ENCODE measurements at regions not wholly inside any gene's neighbourhood (a gene's known extent, or its start where the extent isn't known, plus 50 kb on each side); places are given as distances from the start of the nearest gene placed in this dataset.
"Not testable (repeated sequence)": the region's sequence is repeated elsewhere in the genome, so short reads cannot be mapped to it uniquely, and the experiment has no call there.

- Mint-ChIP-seq H3K9me3 (peaks cover 9% of the 10 kb centered on the region), H3K4me3 (no peak overlapping the region), H3K27ac (no peak overlapping the region), H3K4me1 (ENCODE audit: low read depth) (no peaks in the 10 kb centered on the region), H3K27me3 (no peaks in the 10 kb centered on the region), H3K36me3 (ENCODE audit: low read depth) (no peaks in the 10 kb centered on the region)
- intact Hi-C loops (cut with micrococcal nuclease) = no loop called here
Measured at GRCh38 chr13:73304442-73304841, 245.6 kb downstream of the KLF5 start.

- H3K4me3 Mint-ChIP-seq = no peak overlapping the region
- H3K27me3 Mint-ChIP-seq = no peaks in the 10 kb centered on the region
- no peak overlapping the region for H3K27ac Mint-ChIP-seq
- intact Hi-C loops (cut with micrococcal nuclease) = no loop called here
- peaks cover 9% of the 10 kb centered on the region for H3K9me3 Mint-ChIP-seq
- H3K36me3 Mint-ChIP-seq (ENCODE audit: low read depth) = no peaks in the 10 kb centered on the region
- H3K4me1 Mint-ChIP-seq (ENCODE audit: low read depth) = no peaks in the 10 kb centered on the region
Measured at GRCh38 chr13:73303851-73304250, 245.0 kb downstream of the KLF5 start.

- H3K27ac Mint-ChIP-seq; H3K9me3 Mint-ChIP-seq; intact Hi-C loops (cut with micrococcal nuclease); H3K4me3 Mint-ChIP-seq; H3K27me3 Mint-ChIP-seq; H3K4me1 Mint-ChIP-seq (ENCODE audit: low read depth); H3K36me3 Mint-ChIP-seq (ENCODE audit: low read depth): not testable (repeated sequence)
Measured at GRCh38 chr13:73301622-73302021, 242.8 kb downstream of the KLF5 start.

GRCh38 chr13:73300718-73301425 lies 242.1 kb downstream of the KLF5 start:
- intact Hi-C loops (cut with micrococcal nuclease) = no loop called here
- H3K27me3 Mint-ChIP-seq = no peaks in the 10 kb centered on the region

GRCh38 chr13:73299787-73300186 lies 241.0 kb downstream of the KLF5 start:
- Mint-ChIP-seq H3K36me3 (ENCODE audit: low read depth) (no peaks in the 10 kb centered on the region), H3K27me3 (no peaks in the 10 kb centered on the region), H3K4me1 (ENCODE audit: low read depth) (no peaks in the 10 kb centered on the region), H3K4me3 (no peak overlapping the region), H3K9me3 (no peaks in the 10 kb centered on the region), H3K27ac (no peak overlapping the region)
- intact Hi-C loops (cut with micrococcal nuclease) = no loop called here

More at GRCh38 chr13:73300718-73301425, 242.1 kb downstream of the KLF5 start:
- H3K4me3 Mint-ChIP-seq = no peak overlapping the region
- no peaks in the 10 kb centered on the region for H3K36me3 Mint-ChIP-seq (ENCODE audit: low read depth)
- no peaks in the 10 kb centered on the region for H3K4me1 Mint-ChIP-seq (ENCODE audit: low read depth)
- H3K9me3 Mint-ChIP-seq = peaks cover 2% of the 10 kb centered on the region
- no peak overlapping the region for H3K27ac Mint-ChIP-seq

GRCh38 chr13:73293913-73294523 lies 235.2 kb downstream of the KLF5 start:
- Mint-ChIP-seq H3K4me3 (no peak overlapping the region), H3K36me3 (ENCODE audit: low read depth) (no peaks in the 10 kb centered on the region), H3K27ac (no peak overlapping the region), H3K4me1 (ENCODE audit: low read depth) (no peaks in the 10 kb centered on the region), H3K9me3 (peaks cover 1% of the 10 kb centered on the region), H3K27me3 (no peaks in the 10 kb centered on the region)
- intact Hi-C loops (cut with micrococcal nuclease) = no loop called here

GRCh38 chr13:73292127-73292526 lies 233.3 kb downstream of the KLF5 start:
- Mint-ChIP-seq H3K4me1 (ENCODE audit: low read depth) (peaks cover 6% of the 10 kb centered on the region), H3K36me3 (ENCODE audit: low read depth) (no peaks in the 10 kb centered on the region), H3K4me3 (no peak overlapping the region), H3K27ac (no peak overlapping the region), H3K9me3 (peaks cover 9% of the 10 kb centered on the region), H3K27me3 (no peaks in the 10 kb centered on the region)
- intact Hi-C loops (cut with micrococcal nuclease) = no loop called here

GRCh38 chr13:73290844-73291243 lies 232.0 kb downstream of the KLF5 start:
- H3K4me3 Mint-ChIP-seq = no peak overlapping the region
- peaks cover 19% of the 10 kb centered on the region for H3K9me3 Mint-ChIP-seq
- H3K36me3 Mint-ChIP-seq (ENCODE audit: low read depth) = no peaks in the 10 kb centered on the region
- no peak overlapping the region for H3K27ac Mint-ChIP-seq
- H3K27me3 Mint-ChIP-seq = no peaks in the 10 kb centered on the region
- H3K4me1 Mint-ChIP-seq (ENCODE audit: low read depth) = peaks cover 6% of the 10 kb centered on the region
- intact Hi-C loops (cut with micrococcal nuclease) = no loop called here

- Mint-ChIP-seq H3K4me1 (ENCODE audit: low read depth) (peaks cover 6% of the 10 kb centered on the region), H3K4me3 (no peak overlapping the region), H3K9me3 (peaks cover 24% of the 10 kb centered on the region), H3K27me3 (no peaks in the 10 kb centered on the region), H3K27ac (no peak overlapping the region), H3K36me3 (ENCODE audit: low read depth) (no peaks in the 10 kb centered on the region)
- intact Hi-C loops (cut with micrococcal nuclease) = no loop called here
Measured at GRCh38 chr13:73288596-73288995, 229.8 kb downstream of the KLF5 start.

GRCh38 chr13:73287831-73288230 lies 229.0 kb downstream of the KLF5 start:
- H3K9me3 Mint-ChIP-seq = peaks cover 24% of the 10 kb centered on the region
- H3K27me3 Mint-ChIP-seq = no peaks in the 10 kb centered on the region
- H3K4me1 Mint-ChIP-seq (ENCODE audit: low read depth) = peaks cover 6% of the 10 kb centered on the region
- H3K4me3 Mint-ChIP-seq = no peak overlapping the region
- intact Hi-C loops (cut with micrococcal nuclease) = no loop called here
- H3K36me3 Mint-ChIP-seq (ENCODE audit: low read depth) = no peaks in the 10 kb centered on the region
- no peak overlapping the region for H3K27ac Mint-ChIP-seq

- H3K4me1 Mint-ChIP-seq (ENCODE audit: low read depth) = peaks cover 6% of the 10 kb centered on the region
- H3K4me3 Mint-ChIP-seq = no peak overlapping the region
- H3K27me3 Mint-ChIP-seq = no peaks in the 10 kb centered on the region
- H3K36me3 Mint-ChIP-seq (ENCODE audit: low read depth) = no peaks in the 10 kb centered on the region
- H3K27ac Mint-ChIP-seq = no peak overlapping the region
- intact Hi-C loops (cut with micrococcal nuclease) = no loop called here
- H3K9me3 Mint-ChIP-seq = peaks cover 24% of the 10 kb centered on the region
Measured at GRCh38 chr13:73286942-73287620, 228.3 kb downstream of the KLF5 start.

GRCh38 chr13:73286177-73286576 lies 227.4 kb downstream of the KLF5 start:
- Mint-ChIP-seq H3K4me1 (ENCODE audit: low read depth) (peaks cover 6% of the 10 kb centered on the region), H3K4me3 (no peak overlapping the region), H3K27ac (no peak overlapping the region), H3K9me3 (peaks cover 24% of the 10 kb centered on the region), H3K27me3 (no peaks in the 10 kb centered on the region), H3K36me3 (ENCODE audit: low read depth) (no peaks in the 10 kb centered on the region)
- intact Hi-C loops (cut with micrococcal nuclease) = no loop called here

GRCh38 chr13:73284081-73284874 lies 225.5 kb downstream of the KLF5 start:
- Mint-ChIP-seq H3K27ac (no peak overlapping the region), H3K27me3 (no peaks in the 10 kb centered on the region), H3K4me3 (no peak overlapping the region), H3K9me3 (peaks cover 24% of the 10 kb centered on the region), H3K4me1 (ENCODE audit: low read depth) (peaks cover 6% of the 10 kb centered on the region), H3K36me3 (ENCODE audit: low read depth) (no peaks in the 10 kb centered on the region)
- intact Hi-C loops (cut with micrococcal nuclease) = no loop called here

GRCh38 chr13:73283636-73284035 lies 224.8 kb downstream of the KLF5 start:
- no peaks in the 10 kb centered on the region for H3K36me3 Mint-ChIP-seq (ENCODE audit: low read depth)
- intact Hi-C loops (cut with micrococcal nuclease) = no loop called here
- H3K27ac Mint-ChIP-seq = no peak overlapping the region
- no peaks in the 10 kb centered on the region for H3K27me3 Mint-ChIP-seq
- peaks cover 19% of the 10 kb centered on the region for H3K9me3 Mint-ChIP-seq
- peaks cover 3% of the 10 kb centered on the region for H3K4me1 Mint-ChIP-seq (ENCODE audit: low read depth)
- H3K4me3 Mint-ChIP-seq = no peak overlapping the region

Data from dendritic cell treated with granulocyte-macrophage colony-stimulating factor and Interleukin-4, amounts not matched to agents 40 ng/mL and 50 ng/mL, for 4 days (primary cell).